CD4-positive, alpha-beta T cell treated with Interleukin-17A for 4 hours (primary cell): ENCODE measurements at regions not wholly inside any gene's neighbourhood (a gene's known extent, or its start where the extent isn't known, plus 50 kb on each side); places are given as distances from the start of the nearest gene placed in this dataset.
"Not testable (repeated sequence)": the region's sequence is repeated elsewhere in the genome, so short reads cannot be mapped to it uniquely, and the experiment has no call there.

Experiments used
- DNase-seq: peaks from one replicate; pipeline ENCODE4 v3.0.0-alpha.2; 2020; ENCODE audit warnings: mixed read lengths

- DNase-seq, result no peak
These were observed 115.0 kb upstream of the TBL1X start for GRCh38 chrX:9349572-9350494.

GRCh38 chrX:9351126-9351525 lies 113.7 kb upstream of the TBL1X start:
- DNase-seq, result no peak

GRCh38 chrX:9352243-9352642 lies 112.6 kb upstream of the TBL1X start:
- no peak for DNase-seq

GRCh38 chrX:9352694-9353411 lies 112.0 kb upstream of the TBL1X start:
- DNase-seq, result peak; percentile 46

- no peak for DNase-seq
These were observed 109.9 kb upstream of the TBL1X start for GRCh38 chrX:9354918-9355317.

- DNase-seq, result peak; percentile 22
These were observed 109.1 kb upstream of the TBL1X start for GRCh38 chrX:9355739-9356138.

- no peak for DNase-seq
These were observed 108.0 kb upstream of the TBL1X start for GRCh38 chrX:9356846-9357245.

- DNase-seq, result no peak
These were observed 107.2 kb upstream of the TBL1X start for GRCh38 chrX:9357518-9358114.

- DNase-seq, result no peak
These were observed 102.4 kb upstream of the TBL1X start for GRCh38 chrX:9362363-9362928.

- no peak for DNase-seq
These were observed 97.4 kb upstream of the TBL1X start for GRCh38 chrX:9367421-9367820.

GRCh38 chrX:9368262-9368661 lies 96.6 kb upstream of the TBL1X start:
- no peak for DNase-seq

GRCh38 chrX:9369802-9370291 lies 95.0 kb upstream of the TBL1X start:
- no peak for DNase-seq

GRCh38 chrX:9370893-9371292 lies 94.0 kb upstream of the TBL1X start:
- no peak for DNase-seq

- no peak for DNase-seq
These were observed 92.0 kb upstream of the TBL1X start for GRCh38 chrX:9372866-9373265.

- no peak for DNase-seq
These were observed 91.1 kb upstream of the TBL1X start for GRCh38 chrX:9373789-9374188.

- no peak for DNase-seq
These were observed 90.3 kb upstream of the TBL1X start for GRCh38 chrX:9374555-9374954.

- no peak for DNase-seq
These were observed 88.7 kb upstream of the TBL1X start for GRCh38 chrX:9376111-9376510.

- DNase-seq, result not testable (repeated sequence)
These were observed 87.6 kb upstream of the TBL1X start for GRCh38 chrX:9377216-9377615.

GRCh38 chrX:9378980-9379696 lies 85.7 kb upstream of the TBL1X start:
- DNase-seq, result no peak

- DNase-seq, result no peak
These were observed 84.9 kb upstream of the TBL1X start for GRCh38 chrX:9379697-9380551.

GRCh38 chrX:9383655-9384054 lies 81.2 kb upstream of the TBL1X start:
- DNase-seq, result no peak

GRCh38 chrX:9388450-9388849 lies 76.4 kb upstream of the TBL1X start:
- DNase-seq, result no peak
